HepG2 (cell line): ENCODE measurements at regions not wholly inside any gene's neighbourhood (a gene's known extent, or its start where the extent isn't known, plus 50 kb on each side); places are given as distances from the start of the nearest gene placed in this dataset.

ENCODE experiments used
- ATAC-seq: fragments of 200-7000 bp; cut with Tn5 transposase; 3 replicates; pipeline ENCODE4 v1.9.1; 2020; ENCODE audit warnings: mild to moderate bottlenecking, moderate library complexity
- BruUV-seq: library from RNA; stranded (reverse); fragments of 400-500 nt; replicated peaks from 2 replicates; lab custom pipeline; 2021; lab: Mats Ljungman, UMichigan
- CTCF ChIA-PET: fragments of 300-600 bp; formaldehyde crosslinking; extraction: SDS; loops from one replicate; lab custom pipeline; 2021; ENCODE audit warnings: low total read pairs, inconsistent platforms, low intra/inter-chr PET ratio; lab: Yijun Ruan, JAX
- POLR2A ChIA-PET: fragments of 350-600 bp; sonication (Branson Sonifier 250); formaldehyde crosslinking; loops from one replicate; lab custom pipeline; 2020; ENCODE audit warnings: antibody characterized with exemption, inconsistent platforms; lab: Yijun Ruan, JAX
- DNase-seq: peaks from one replicate; pipeline ENCODE4 v3.0.0-alpha.2; 2015; ENCODE audit warnings: low spot score
- FAIRE-seq: peaks from 3 replicates; lab custom pipeline; 2011; peaks lifted over from hg19 to GRCh38; lab: Jason Lieb, UNC
- H2AFZ ChIP-seq: one replicate; pipeline ENCODE4 v1.6.1; 2011; ENCODE audit warnings: low read length, inconsistent platforms
- H3K27ac ChIP-seq: fragments of 300-600 bp; 3 replicates; pipeline ENCODE4 v1.8.0; 2011; ENCODE audit warnings: mixed run types, mild to moderate bottlenecking, mixed read lengths, low read length, inconsistent platforms; ENCODE audit not compliant: insufficient read depth; ENCODE audit errors: extremely low read length
- H3K27me3 ChIP-seq, 2 experiments: fragments of 200-600 bp in 1 of 2; 2 replicates in 1 of 2; 3 replicates in 1 of 2; pipeline versions ENCODE4 v1.6.0 to v1.8.0; 2011; ENCODE audit warnings: low read length in 2 of 2, mild to moderate bottlenecking in 2 of 2, moderate library complexity in 2 of 2, inconsistent platforms in 1 of 2; ENCODE audit not compliant: insufficient read depth in 2 of 2, control insufficient read depth in 1 of 2
- H3K36me3 ChIP-seq, 2 experiments: fragments of 200-600 bp in 1 of 2; replicated peaks in 1 of 2; 2 replicates in 1 of 2; 3 replicates in 1 of 2; pipeline versions ENCODE4 v1.5.1 to v1.8.0; 2011; ENCODE audit warnings: low read length in 2 of 2, inconsistent platforms in 1 of 2; ENCODE audit not compliant: insufficient read depth in 2 of 2, control insufficient read depth in 1 of 2
- H3K4me1 ChIP-seq: 2 replicates; pipeline ENCODE4 v1.5.1; 2012; ENCODE audit warnings: low read length, inconsistent platforms; ENCODE audit not compliant: insufficient read depth
- H3K4me2 ChIP-seq: 2 replicates; pipeline ENCODE4 v1.6.0; 2011; ENCODE audit warnings: low read depth, low read length, inconsistent platforms
- H3K4me3 ChIP-seq, 3 experiments: fragments of 200-600 bp in 1 of 3; sonication (generic), shearing (Covaris generic) in 1 of 3; replicated peaks in 1 of 3; 2 replicates each; pipeline ENCODE4 v1.5.1; 2011 to 2016; ENCODE audit warnings: low read length in 3 of 3, inconsistent platforms in 2 of 3, low read depth in 2 of 3, mild to moderate bottlenecking in 2 of 3, control low read depth in 1 of 3, mixed read lengths in 1 of 3; ENCODE audit not compliant: insufficient read depth in 1 of 3
- H3K79me2 ChIP-seq: one replicate; pipeline ENCODE4 v1.6.1; 2011; ENCODE audit warnings: low read length, inconsistent platforms; ENCODE audit not compliant: insufficient read depth
- H3K9ac ChIP-seq: 2 replicates; pipeline ENCODE4 v1.6.0; 2011; ENCODE audit warnings: mild to moderate bottlenecking, low read depth, low read length, inconsistent platforms; ENCODE audit not compliant: insufficient read depth
- H3K9me3 ChIP-seq: 2 replicates; pipeline ENCODE4 v1.5.1; 2012; ENCODE audit warnings: mild to moderate bottlenecking, low read length
- H4K20me1 ChIP-seq: 2 replicates; pipeline ENCODE4 v1.6.0; 2011; ENCODE audit warnings: inconsistent platforms, mild to moderate bottlenecking, low read length, moderate library complexity; ENCODE audit not compliant: insufficient read depth
- ATF6 ChIP-seq: sonication (generic); formaldehyde crosslinking; conservative IDR thresholded peaks from 2 replicates; pipeline ENCODE4 v1.4.0; 2020; ENCODE audit warnings: missing genetic modification reagents
- MAFG ChIP-seq: sonication (generic); formaldehyde crosslinking; IDR thresholded peaks from 2 replicates; pipeline ENCODE4 v1.5.1; 2020; ENCODE audit warnings: mild to moderate bottlenecking, missing genetic modification reagents
- MTF1 ChIP-seq: sonication (generic); formaldehyde crosslinking; IDR thresholded peaks from 2 replicates; pipeline ENCODE4 v1.5.0; 2020; ENCODE audit warnings: missing genetic modification reagents
- TAF15 ChIP-seq: fragments of 200-400 bp; formaldehyde crosslinking; IDR thresholded peaks from one replicate; pipeline ENCODE4 v1.6.1; 2018; ENCODE audit warnings: mild to moderate bottlenecking, low read depth, low read length; ENCODE audit not compliant: poor library complexity, severe bottlenecking
- TSC22D2 ChIP-seq: sonication (generic); formaldehyde crosslinking; IDR thresholded peaks from 2 replicates; pipeline ENCODE4 v1.5.1; 2020; ENCODE audit warnings: missing genetic modification reagents, mild to moderate bottlenecking, borderline replicate concordance
- ZNF232 ChIP-seq: sonication (generic); formaldehyde crosslinking; IDR thresholded peaks from 2 replicates; pipeline ENCODE4 v1.4.0; 2020; ENCODE audit warnings: missing genetic modification reagents, borderline replicate concordance
- WGBS: methylation state at CpG from one replicate; pipeline ENCODE4 v1.1.6; 2017; ENCODE audit warnings: low lambda C conversion rate; 5-methylcytosine and 5-hydroxymethylcytosine counted together
- in situ Hi-C: cut with HindIII; loops from 2 replicates; pipeline ENCODE4 v1.10.0; 2017; ENCODE audit warnings: low pct_unique_long_range_greater_than_20kb; ENCODE audit not compliant: extremely low pct_ligation_motif_present
- intact Hi-C: fragments of 100-400 bp; cut with micrococcal nuclease; formaldehyde crosslinking; loops from one replicate; pipeline ENCODE4 v1.10.0; 2022; ENCODE audit not compliant: unreplicated experiment
- TF ChIP-seq, protein P1 (sequence below): sonication (generic); formaldehyde crosslinking; conservative IDR thresholded peaks from 2 replicates; pipeline ENCODE4 v1.4.0; 2020; ENCODE audit warnings: mild to moderate bottlenecking, missing genetic modification reagents, moderate library complexity

- Histone ChIP-seq H3K36me3 (no peaks in the 10 kb centered on the region), H3K4me1 (no peaks in the 10 kb centered on the region), H3K27me3 (peaks cover 1 to 17% of the 10 kb centered on the region in 2 experiments; a peak in 3 of 5 replicates), H3K9me3 (no peaks in the 10 kb centered on the region), H3K27ac (no peak overlapping the region), H3K9ac (no peak overlapping the region), H3K79me2 (no peaks in the 10 kb centered on the region), H3K4me3 (no peak overlapping the region), H4K20me1 (no peaks in the 10 kb centered on the region), H3K4me2 (no peak overlapping the region), H2AFZ (no peak overlapping the region)
- ATAC-seq (no peak), DNase-seq (no peak), FAIRE-seq (no peak)
- in situ Hi-C loops (no loop called here), intact Hi-C loops (no loop called here)
- TF ChIP-seq, protein P1, sequence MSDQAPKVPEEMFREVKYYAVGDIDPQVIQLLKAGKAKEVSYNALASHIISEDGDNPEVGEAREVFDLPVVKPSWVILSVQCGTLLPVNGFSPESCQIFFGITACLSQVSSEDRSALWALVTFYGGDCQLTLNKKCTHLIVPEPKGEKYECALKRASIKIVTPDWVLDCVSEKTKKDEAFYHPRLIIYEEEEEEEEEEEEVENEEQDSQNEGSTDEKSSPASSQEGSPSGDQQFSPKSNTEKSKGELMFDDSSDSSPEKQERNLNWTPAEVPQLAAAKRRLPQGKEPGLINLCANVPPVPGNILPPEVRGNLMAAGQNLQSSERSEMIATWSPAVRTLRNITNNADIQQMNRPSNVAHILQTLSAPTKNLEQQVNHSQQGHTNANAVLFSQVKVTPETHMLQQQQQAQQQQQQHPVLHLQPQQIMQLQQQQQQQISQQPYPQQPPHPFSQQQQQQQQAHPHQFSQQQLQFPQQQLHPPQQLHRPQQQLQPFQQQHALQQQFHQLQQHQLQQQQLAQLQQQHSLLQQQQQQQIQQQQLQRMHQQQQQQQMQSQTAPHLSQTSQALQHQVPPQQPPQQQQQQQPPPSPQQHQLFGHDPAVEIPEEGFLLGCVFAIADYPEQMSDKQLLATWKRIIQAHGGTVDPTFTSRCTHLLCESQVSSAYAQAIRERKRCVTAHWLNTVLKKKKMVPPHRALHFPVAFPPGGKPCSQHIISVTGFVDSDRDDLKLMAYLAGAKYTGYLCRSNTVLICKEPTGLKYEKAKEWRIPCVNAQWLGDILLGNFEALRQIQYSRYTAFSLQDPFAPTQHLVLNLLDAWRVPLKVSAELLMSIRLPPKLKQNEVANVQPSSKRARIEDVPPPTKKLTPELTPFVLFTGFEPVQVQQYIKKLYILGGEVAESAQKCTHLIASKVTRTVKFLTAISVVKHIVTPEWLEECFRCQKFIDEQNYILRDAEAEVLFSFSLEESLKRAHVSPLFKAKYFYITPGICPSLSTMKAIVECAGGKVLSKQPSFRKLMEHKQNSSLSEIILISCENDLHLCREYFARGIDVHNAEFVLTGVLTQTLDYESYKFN, result no peak
- TF ChIP-seq TAF15 (no peak), MTF1 (CRISPR knock-in tag) (no peak), ATF6 (CRISPR knock-in tag) (no peak), ZNF232 (CRISPR knock-in tag) (no peak), TSC22D2 (CRISPR knock-in tag) (no peak), MAFG (CRISPR knock-in tag) (no peak)
- POLR2A ChIA-PET, result no interaction called here
- CTCF ChIA-PET, result no interaction called here
- WGBS, result 65% methylated on average over 12 of the region's 12 CpGs
- no TSS peak for BruUV-seq
Observed at GRCh38 chr10:35700487-35700882, 58.4 kb upstream of the FZD8 start.
